Peyer's patch (tissue), 4 donors: ENCODE measurements at regions not wholly inside any gene's neighbourhood (a gene's known extent, or its start where the extent isn't known, plus 50 kb on each side); places are given as distances from the start of the nearest gene placed in this dataset.
"Not testable (repeated sequence)": the region's sequence is repeated elsewhere in the genome, so short reads cannot be mapped to it uniquely, and the experiment has no call there.

Source experiments
- DNase-seq, 3 donors: peaks; one replicate each; pipeline ENCODE4 v3.0.0-alpha.2; 2017 to 2019
- H3K27ac ChIP-seq, 4 donors: fragments of 200-600 bp; sonication (generic); one replicate each; pipeline ENCODE4 v1.5.1; 2016 to 2019
- H3K27me3 ChIP-seq, 2 donors: fragments of 200-600 bp; sonication (generic); one replicate each; pipeline ENCODE4 v1.5.1; 2019
- H3K36me3 ChIP-seq, 3 donors: fragments of 200-600 bp; sonication (generic); one replicate each; pipeline ENCODE4 v1.5.1; 2016 to 2019
- H3K4me1 ChIP-seq, 4 donors: fragments of 200-600 bp; sonication (generic); one replicate each; pipeline ENCODE4 v1.5.1; 2016 to 2019
- H3K4me3 ChIP-seq, 4 donors: fragments of 200-600 bp; sonication (generic); 1 replicate in 3 of 4; 2 replicates in 1 of 4; pipeline ENCODE4 v1.5.1; 2016 to 2019; ENCODE audit warnings: mild to moderate bottlenecking in 1 of 4
- H3K9me3 ChIP-seq, 4 donors: fragments of 200-600 bp; sonication (generic); one replicate each; pipeline ENCODE4 v1.5.1; 2016 to 2019; ENCODE audit warnings: mild to moderate bottlenecking in 1 of 4
- POLR2A ChIP-seq, 2 donors: fragments of 450-650 bp; IDR thresholded peaks; one replicate each; pipeline ENCODE4 v1.5.1; 2017; ENCODE audit warnings: antibody characterized with exemption in 2 of 2, mild to moderate bottlenecking in 2 of 2, moderate library complexity in 2 of 2
- TF ChIP-seq, protein P1 (sequence below), 6 experiments: fragments of 450-650 bp in 4 of 6; fragments of 200-600 bp in 2 of 6; sonication (generic) in 1 of 6; IDR thresholded peaks; one replicate each; pipeline ENCODE4 v1.5.1; 2017 to 2019; ENCODE audit warnings: antibody characterized with exemption in 6 of 6, mild to moderate bottlenecking in 3 of 6, moderate library complexity in 1 of 6

DNA sequence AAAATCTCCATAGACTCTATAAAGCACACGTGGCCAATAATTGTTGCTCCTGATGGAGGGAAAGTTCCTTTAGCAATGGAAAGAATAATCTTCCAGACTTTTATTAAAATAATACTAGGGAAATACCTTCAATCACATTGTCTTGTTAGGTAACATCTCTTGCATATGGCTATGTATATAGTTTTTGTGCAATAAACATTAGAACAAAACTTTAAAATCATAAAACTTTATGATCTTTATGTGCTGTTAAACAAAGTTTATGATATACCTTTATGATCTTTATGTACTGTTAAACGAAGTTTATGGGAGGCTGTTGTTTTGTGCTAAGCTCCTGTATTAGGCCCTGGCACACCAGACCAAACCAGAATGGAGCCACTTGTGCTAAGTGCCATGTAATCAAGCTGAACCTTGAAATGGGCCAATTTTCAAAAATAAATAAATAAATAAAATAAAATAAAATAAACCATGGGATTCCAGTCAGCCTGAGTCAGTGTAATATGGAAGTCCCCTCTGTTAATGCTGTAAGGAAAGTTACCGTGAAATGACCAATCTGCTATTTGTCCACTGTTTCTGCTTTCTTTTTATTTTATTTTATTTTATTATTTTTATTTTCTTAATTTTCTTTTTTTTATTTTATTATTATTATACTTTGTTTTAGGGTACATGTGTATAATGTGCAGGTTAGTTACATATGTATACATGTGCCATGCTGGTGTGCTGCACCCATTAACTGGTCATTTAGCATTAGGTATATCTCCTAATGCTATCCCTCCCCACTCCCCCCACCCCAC, 431.3 kb downstream of the SPATA31D1 start:
- H3K27me3 ChIP-seq, result no peaks in the 10 kb centered on the region
- TF ChIP-seq, protein P1, sequence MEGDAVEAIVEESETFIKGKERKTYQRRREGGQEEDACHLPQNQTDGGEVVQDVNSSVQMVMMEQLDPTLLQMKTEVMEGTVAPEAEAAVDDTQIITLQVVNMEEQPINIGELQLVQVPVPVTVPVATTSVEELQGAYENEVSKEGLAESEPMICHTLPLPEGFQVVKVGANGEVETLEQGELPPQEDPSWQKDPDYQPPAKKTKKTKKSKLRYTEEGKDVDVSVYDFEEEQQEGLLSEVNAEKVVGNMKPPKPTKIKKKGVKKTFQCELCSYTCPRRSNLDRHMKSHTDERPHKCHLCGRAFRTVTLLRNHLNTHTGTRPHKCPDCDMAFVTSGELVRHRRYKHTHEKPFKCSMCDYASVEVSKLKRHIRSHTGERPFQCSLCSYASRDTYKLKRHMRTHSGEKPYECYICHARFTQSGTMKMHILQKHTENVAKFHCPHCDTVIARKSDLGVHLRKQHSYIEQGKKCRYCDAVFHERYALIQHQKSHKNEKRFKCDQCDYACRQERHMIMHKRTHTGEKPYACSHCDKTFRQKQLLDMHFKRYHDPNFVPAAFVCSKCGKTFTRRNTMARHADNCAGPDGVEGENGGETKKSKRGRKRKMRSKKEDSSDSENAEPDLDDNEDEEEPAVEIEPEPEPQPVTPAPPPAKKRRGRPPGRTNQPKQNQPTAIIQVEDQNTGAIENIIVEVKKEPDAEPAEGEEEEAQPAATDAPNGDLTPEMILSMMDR (IDR thresholded peaks at IDR 0.05), result no peak
- no peaks in the 10 kb centered on the region for H3K9me3 ChIP-seq
- no peaks in the 10 kb centered on the region for H3K4me1 ChIP-seq
- no peak overlapping the region for H3K4me3 ChIP-seq
- no peak overlapping the region for H3K27ac ChIP-seq
- no peak for DNase-seq
- H3K36me3 ChIP-seq, result no peaks in the 10 kb centered on the region

DNA sequence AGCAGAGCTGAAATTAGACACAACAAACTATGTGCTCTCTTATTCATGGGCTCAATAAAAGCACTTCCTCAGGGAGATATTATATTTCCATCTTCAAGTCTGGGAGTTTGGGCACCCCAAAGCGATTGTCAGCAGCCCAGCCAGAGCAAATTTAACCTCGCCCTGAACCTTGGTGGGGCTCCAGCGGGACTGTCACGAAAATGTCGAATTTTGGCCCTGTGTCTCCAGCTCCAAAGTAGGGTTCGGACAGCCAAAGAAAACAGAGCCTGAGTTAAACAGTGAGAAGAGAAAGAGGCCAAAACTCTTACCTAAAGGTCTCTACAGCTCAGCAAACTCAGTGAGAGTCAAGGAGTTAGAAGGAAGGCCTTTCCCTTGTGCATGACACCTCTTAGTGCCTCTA, 432.9 kb downstream of the SPATA31D1 start:
- no peak for DNase-seq
- Histone ChIP-seq H3K27me3 (no peaks in the 10 kb centered on the region), H3K27ac (no peak overlapping the region), H3K4me3 (no peak overlapping the region), H3K9me3 (no peaks in the 10 kb centered on the region), H3K4me1 (no peaks in the 10 kb centered on the region), H3K36me3 (no peaks in the 10 kb centered on the region)
- TF ChIP-seq, protein P1 (IDR thresholded peaks at IDR 0.05), result no peak
- TF ChIP-seq POLR2A (IDR thresholded peaks at IDR 0.05), result no peak

DNA sequence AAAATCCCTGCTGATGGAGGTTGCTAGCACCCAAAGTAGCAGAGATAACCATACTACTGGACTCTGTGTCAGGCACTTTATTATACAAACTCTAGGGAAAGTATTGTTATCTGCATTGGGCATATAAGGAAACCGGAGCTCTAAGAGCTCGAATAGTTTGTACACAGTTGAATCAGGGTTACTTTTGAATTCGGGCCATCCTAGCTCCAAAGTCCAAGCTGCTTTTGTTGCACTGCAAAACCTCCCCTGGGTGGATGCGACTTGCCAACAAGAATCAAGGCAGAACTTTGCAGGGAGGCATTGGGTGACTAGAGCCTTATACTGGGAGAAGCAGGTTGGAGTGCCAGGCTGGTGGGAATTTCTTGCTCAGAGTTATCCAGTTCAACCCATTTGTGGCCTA, 435.1 kb downstream of the SPATA31D1 start:
- Histone ChIP-seq H3K4me3 (no peak overlapping the region), H3K9me3 (no peaks in the 10 kb centered on the region), H3K27me3 (no peaks in the 10 kb centered on the region), H3K27ac (no peak overlapping the region), H3K36me3 (no peaks in the 10 kb centered on the region), H3K4me1 (no peaks in the 10 kb centered on the region)
- no peak for TF ChIP-seq POLR2A (IDR thresholded peaks at IDR 0.05)
- TF ChIP-seq, protein P1 (IDR thresholded peaks at IDR 0.05), result no peak
- no peak for DNase-seq

DNA sequence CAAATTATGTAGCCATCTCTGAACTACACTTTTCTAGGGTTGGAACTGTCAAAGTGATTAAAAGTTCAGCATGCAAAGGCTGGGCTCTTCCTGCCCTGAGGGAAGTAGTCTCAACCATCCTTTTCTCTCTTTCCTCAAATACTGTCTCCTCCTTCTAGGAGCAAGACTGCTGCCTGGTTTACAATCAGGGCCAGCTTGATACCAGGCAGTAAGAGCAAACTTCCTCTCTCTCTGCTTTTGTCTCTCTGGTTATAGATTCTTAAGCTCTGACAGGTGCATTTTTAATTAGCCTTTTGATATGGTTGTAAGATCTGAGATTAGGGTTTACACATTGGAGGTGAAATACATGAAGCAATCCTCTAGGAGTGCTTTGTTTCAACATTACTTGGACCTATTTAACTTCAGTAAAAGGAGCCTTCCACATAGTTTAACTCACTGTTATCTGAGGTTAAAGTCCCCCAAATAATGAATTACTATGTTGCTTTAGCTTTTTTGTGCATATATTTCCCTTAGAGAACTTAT, 436.1 kb downstream of the SPATA31D1 start:
- no peaks in the 10 kb centered on the region for H3K36me3 ChIP-seq
- no peak overlapping the region for H3K27ac ChIP-seq
- no peaks in the 10 kb centered on the region for H3K27me3 ChIP-seq
- no peak for TF ChIP-seq POLR2A (IDR thresholded peaks at IDR 0.05)
- TF ChIP-seq, protein P1 (IDR thresholded peaks at IDR 0.05), result no peak
- H3K9me3 ChIP-seq, result no peaks in the 10 kb centered on the region
- no peak overlapping the region for H3K4me3 ChIP-seq
- no peak for DNase-seq
- no peaks in the 10 kb centered on the region for H3K4me1 ChIP-seq

DNA sequence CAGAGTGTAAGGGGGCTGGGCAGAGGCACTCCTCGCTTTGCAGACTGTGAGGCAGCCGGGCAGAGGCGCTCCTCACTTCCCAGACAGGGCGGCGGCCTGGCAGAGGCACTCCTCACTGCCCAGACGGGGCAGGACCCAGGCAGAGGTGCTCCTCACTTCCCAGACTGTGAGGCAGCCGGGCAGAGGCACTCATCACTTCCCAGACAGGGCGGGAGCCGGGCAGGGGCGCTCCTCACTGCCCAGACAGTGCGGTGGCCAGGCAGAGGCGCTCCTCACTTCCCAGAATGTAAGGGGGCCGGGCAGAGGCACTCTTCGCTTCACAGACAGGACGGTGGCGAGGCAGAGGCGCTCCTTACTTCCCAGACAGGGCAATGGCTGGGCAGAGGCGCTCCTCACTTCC, 442.5 kb downstream of the SPATA31D1 start:
- H3K36me3 ChIP-seq, result no peaks in the 10 kb centered on the region
- no peak overlapping the region for H3K4me3 ChIP-seq
- no peaks in the 10 kb centered on the region for H3K27me3 ChIP-seq
- TF ChIP-seq, protein P1 (IDR thresholded peaks at IDR 0.05), result no peak
- no peak for TF ChIP-seq POLR2A (IDR thresholded peaks at IDR 0.05)
- H3K27ac ChIP-seq, result no peak overlapping the region
- no peak for DNase-seq
- no peaks in the 10 kb centered on the region for H3K9me3 ChIP-seq
- no peaks in the 10 kb centered on the region for H3K4me1 ChIP-seq

DNA sequence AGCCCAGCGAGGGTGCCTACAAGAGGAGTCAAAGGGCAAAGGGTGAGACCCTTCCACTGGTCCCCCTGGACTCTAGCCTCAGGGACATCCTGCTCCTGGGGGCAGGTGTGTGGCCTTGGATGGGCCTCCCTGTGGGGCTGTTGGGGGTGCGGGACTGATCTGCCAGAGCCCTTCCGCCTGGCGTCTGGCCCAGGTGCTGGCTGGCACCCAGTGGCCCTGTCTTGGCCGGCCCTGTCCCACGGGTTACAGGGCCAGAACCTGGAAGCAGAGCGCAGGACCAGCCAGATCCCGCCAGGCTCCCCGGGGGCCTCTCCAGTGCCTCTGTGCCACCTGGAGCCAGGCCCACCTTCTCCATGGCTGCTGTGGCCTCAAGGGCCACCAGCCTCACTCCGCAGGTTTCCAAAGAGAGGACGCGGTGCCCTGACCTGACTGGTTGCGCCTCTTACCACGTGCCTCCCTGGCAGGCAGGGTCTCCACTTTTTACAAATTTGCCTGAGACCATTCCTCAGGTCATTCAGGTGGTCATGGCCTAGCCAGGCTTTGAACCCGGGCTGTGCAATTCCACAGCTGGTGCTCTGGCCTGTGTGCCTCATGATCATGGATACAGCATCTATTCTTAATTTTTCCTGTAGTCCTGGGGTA, 444.8 kb downstream of the SPATA31D1 start:
- H3K9me3 ChIP-seq, H3K27ac ChIP-seq, H3K36me3 ChIP-seq, H3K4me3 ChIP-seq, H3K4me1 ChIP-seq, DNase-seq, H3K27me3 ChIP-seq: not testable (repeated sequence)
